Astrocyte (in vitro differentiated cells and primary cell): ENCODE measurements at regions not wholly inside any gene's neighbourhood (a gene's known extent, or its start where the extent isn't known, plus 50 kb on each side); places are given as distances from the start of the nearest gene placed in this dataset.

Source experiments
- EZH2 ChIP-seq: IDR thresholded peaks from 2 replicates; pipeline ENCODE4 v1.6.1; 2012; ENCODE audit warnings: mild to moderate bottlenecking, low read length, inconsistent platforms; ENCODE audit not compliant: insufficient read depth
- TF ChIP-seq, protein P1 (sequence below): IDR thresholded peaks from 2 replicates; pipeline ENCODE4 v1.5.1; 2011; ENCODE audit warnings: low read depth, mild to moderate bottlenecking, inconsistent platforms, low read length, moderate library complexity; ENCODE audit not compliant: insufficient read depth

DNA sequence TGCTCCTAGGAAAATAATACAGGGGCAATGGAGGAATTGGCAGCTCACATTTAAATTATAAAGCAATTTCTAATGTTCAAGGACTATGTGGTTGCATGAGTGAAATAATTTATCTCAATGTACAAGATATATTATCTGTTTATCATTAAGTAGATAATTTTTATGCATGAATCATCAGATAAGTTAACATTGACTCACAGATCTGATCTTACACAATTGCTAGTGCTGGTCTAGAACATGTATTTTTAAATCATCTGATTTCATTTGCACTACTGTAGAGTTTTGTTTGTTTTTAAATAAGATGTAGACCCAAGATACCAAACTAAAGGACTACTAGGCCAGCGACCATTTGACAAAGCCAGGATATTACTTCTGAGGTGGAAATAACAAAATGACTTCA, 199.2 kb downstream of the BMP2 start:
- TF ChIP-seq, protein P1, sequence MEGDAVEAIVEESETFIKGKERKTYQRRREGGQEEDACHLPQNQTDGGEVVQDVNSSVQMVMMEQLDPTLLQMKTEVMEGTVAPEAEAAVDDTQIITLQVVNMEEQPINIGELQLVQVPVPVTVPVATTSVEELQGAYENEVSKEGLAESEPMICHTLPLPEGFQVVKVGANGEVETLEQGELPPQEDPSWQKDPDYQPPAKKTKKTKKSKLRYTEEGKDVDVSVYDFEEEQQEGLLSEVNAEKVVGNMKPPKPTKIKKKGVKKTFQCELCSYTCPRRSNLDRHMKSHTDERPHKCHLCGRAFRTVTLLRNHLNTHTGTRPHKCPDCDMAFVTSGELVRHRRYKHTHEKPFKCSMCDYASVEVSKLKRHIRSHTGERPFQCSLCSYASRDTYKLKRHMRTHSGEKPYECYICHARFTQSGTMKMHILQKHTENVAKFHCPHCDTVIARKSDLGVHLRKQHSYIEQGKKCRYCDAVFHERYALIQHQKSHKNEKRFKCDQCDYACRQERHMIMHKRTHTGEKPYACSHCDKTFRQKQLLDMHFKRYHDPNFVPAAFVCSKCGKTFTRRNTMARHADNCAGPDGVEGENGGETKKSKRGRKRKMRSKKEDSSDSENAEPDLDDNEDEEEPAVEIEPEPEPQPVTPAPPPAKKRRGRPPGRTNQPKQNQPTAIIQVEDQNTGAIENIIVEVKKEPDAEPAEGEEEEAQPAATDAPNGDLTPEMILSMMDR, result no peak
- TF ChIP-seq EZH2, result no peak
